HG02623 (cell line): ENCODE measurements at regions not wholly inside any gene's neighbourhood (a gene's known extent, or its start where the extent isn't known, plus 50 kb on each side); places are given as distances from the start of the nearest gene placed in this dataset.
"Not testable (repeated sequence)": the region's sequence is repeated elsewhere in the genome, so short reads cannot be mapped to it uniquely, and the experiment has no call there.

Source experiments
- ATAC-seq: cut with Tn5 transposase; IDR thresholded peaks from one replicate; pipeline ENCODE4 v1.9.1; 2021; ENCODE audit warnings: moderate library complexity; ENCODE audit not compliant: unreplicated experiment

GRCh38 chr20:58044931-58045555 lies 183.4 kb downstream of the ANKRD60 start:
- ATAC-seq: no peak

- ATAC-seq: no peak
These were observed 184.2 kb downstream of the ANKRD60 start for GRCh38 chr20:58044286-58044685.

DNA sequence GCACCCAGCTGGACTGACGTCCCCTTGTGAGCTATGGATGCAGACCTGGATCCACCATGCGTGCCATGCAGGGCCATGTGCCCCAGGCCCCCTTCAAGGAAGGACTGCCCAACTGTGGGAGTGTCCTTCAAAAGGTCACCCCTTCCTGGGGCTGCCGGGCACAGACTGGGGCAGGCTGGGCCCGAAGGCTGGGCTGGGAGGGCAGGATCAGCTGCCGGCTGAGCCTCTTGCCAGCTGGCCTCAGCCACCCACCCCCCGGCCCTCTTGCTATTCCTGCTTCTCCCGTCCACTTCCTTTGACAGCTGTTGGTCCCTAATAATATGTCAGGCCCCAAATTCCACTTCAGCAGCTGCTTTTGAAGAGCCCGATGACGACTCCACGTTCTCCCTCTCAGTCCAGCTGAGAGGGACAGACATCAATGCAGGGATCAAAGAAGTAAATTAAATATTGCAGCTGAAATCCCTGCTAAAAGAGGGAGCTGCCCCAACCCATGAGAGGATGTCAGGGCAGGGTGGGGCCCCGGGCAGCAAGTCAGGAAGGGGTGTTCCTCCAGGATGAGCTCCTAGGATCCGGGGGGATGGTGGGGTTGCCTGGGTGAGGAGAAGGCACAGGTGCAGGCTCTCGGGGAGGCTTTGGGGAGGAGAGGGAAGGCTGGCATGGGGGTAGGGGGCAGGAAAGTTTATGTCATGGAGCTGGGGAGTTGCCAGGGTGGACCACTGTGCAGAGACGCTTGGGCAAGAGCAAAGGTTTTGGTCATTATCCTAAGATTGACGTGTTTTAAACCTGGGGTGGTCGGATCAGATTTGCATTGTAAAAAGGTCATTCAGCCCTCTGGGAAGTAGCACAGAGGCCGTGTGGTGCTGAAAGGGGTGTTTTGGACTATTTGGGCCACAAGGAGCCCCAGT lies 185.0 kb downstream of the ANKRD60 start:
- no peak for ATAC-seq

DNA sequence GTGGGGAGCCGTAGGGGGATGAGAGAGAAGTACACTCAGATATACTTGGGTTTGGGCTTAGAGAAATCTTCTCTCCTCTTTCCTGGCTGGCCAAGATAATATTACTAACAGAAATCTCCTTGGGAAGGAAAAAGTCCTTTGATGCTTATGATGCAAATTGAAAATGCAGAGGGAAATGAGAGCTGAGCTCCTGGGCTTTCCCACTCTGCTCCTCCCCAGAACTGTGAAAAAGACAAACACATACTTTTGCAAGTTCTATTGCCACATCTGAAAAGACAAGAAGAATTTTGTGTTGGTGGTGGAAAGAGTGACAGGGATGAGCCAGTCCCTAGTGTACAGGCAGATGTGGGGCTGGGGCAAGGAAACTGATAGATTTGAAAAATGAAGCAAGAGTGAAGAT lies 185.9 kb downstream of the ANKRD60 start:
- no peak for ATAC-seq

- no peak for ATAC-seq
These were observed 187.8 kb downstream of the ANKRD60 start for GRCh38 chr20:58040447-58041290.

GRCh38 chr20:58039274-58040092 lies 189.0 kb downstream of the ANKRD60 start:
- ATAC-seq: no peak

GRCh38 chr20:58038123-58038654 lies 190.3 kb downstream of the ANKRD60 start:
- no peak for ATAC-seq

DNA sequence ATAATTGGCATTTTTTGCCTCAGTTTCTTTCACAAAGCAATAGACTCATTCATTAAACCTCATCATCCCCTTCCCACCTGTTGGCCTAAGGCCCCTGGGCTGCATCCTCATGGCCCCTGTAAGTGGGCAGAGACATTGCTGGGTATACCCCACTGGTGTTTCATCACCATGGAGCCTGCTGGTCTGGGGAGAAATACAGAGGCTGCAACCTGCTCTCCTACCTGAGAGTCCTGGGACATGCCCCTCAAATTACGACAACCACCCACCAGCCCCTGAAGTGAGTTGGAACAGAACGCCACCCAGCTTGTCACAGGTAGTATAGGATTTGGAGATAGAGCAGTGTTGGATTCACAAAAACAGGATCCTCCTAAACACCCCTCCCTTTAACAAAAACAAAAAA lies 190.8 kb downstream of the ANKRD60 start:
- no peak for ATAC-seq

GRCh38 chr20:58033026-58033536 lies 195.4 kb downstream of the ANKRD60 start:
- ATAC-seq: no peak

DNA sequence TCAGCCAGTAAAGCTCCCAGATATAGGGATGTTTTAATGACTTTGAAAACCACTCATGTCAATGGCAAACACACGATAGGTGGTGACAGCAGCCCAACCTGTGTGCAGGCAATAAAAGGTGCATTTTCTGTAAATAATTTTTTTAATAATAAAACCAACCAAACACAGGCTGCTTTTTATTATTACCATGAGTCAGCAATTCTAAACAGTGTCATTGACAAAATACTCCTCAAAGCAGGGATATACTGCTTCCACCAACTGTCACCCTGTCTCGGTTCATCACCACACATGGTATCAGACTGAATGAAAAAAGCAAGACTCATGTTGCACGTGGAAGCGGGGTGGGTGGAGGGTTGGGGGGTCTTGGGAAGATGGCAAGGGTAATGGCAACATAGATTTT lies 195.9 kb downstream of the ANKRD60 start:
- ATAC-seq: no peak

DNA sequence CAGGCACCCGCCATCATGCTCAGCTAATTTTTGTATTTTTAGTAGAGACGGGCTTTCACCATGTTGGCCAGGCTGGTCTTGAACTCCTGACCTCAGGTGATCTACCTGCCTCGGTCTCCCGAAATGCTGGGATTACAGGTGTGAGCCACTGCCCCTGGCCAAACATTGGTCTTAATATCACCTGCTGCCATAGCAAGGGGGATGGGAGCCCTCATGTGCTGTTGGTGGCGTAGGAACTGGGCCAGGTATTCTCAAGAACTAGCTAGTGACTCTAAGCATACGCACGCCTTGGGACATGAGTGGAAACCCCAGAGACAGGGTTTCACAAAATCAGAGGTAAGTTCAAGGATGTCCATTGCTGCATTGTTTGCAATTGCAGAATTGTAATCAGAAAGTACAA lies 197.1 kb downstream of the ANKRD60 start:
- not testable (repeated sequence) for ATAC-seq

- ATAC-seq: no peak
These were observed 200.3 kb downstream of the ANKRD60 start for GRCh38 chr20:58028123-58028522.

GRCh38 chr20:58026361-58026760 lies 202.1 kb downstream of the ANKRD60 start:
- ATAC-seq: no peak

- ATAC-seq: no peak
These were observed 203.2 kb downstream of the ANKRD60 start for GRCh38 chr20:58025233-58025632.

- no peak for ATAC-seq
These were observed 204.2 kb downstream of the ANKRD60 start for GRCh38 chr20:58024241-58024721.

DNA sequence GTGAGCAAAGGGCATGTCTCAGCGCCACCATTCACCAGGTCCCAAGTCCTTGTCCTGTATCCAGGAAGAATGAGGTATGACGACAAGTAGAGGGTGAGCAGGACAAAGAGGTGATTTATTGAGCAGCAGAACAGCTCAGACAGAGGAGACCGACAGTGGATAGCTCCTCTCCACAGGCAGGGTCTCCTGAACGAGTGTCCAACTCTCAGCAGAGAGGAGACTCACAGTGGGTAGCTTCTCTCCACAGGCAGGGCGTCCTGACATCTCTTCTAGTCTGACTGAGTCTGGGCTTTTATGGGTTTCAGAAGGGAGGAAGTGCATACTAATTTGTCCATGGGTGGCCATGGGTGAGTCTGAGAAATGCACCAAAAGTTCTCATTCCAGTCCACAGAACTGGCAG lies 204.7 kb downstream of the ANKRD60 start:
- ATAC-seq: no peak

- ATAC-seq: no peak
These were observed 205.1 kb downstream of the ANKRD60 start for GRCh38 chr20:58023346-58023745.

GRCh38 chr20:58022711-58023110 lies 205.7 kb downstream of the ANKRD60 start:
- ATAC-seq: no peak

GRCh38 chr20:58021481-58021880 lies 207.0 kb downstream of the ANKRD60 start:
- ATAC-seq: no peak
